Thymus (tissue), 11 donors: ENCODE measurements at regions not wholly inside any gene's neighbourhood (a gene's known extent, or its start where the extent isn't known, plus 50 kb on each side); places are given as distances from the start of the nearest gene placed in this dataset.

Experiments used
- DNase-seq, 9 donors: peaks; one replicate each; pipeline ENCODE4 v3.0.0-alpha.2; 2013; ENCODE audit warnings: low spot score in 9 of 9, low read depth in 6 of 9, missing footprints in 1 of 9
- H3K27ac ChIP-seq, 2 donors: one replicate each; pipeline ENCODE4 v1.5.1; 2013; ENCODE audit warnings: control low read depth in 1 of 2, low read depth in 1 of 2, low read length in 1 of 2, mild to moderate bottlenecking in 1 of 2, moderate library complexity in 1 of 2
- H3K27me3 ChIP-seq, 2 donors: one replicate each; pipeline ENCODE4 v1.5.1; 2013; ENCODE audit warnings: low read length in 1 of 2; ENCODE audit not compliant: control insufficient read depth in 2 of 2, insufficient read depth in 1 of 2
- H3K36me3 ChIP-seq, 2 donors: one replicate each; pipeline ENCODE4 v1.5.1; 2013; ENCODE audit warnings: low read length in 1 of 2, mild to moderate bottlenecking in 1 of 2, moderate library complexity in 1 of 2; ENCODE audit not compliant: control insufficient read depth in 2 of 2, insufficient read depth in 2 of 2
- H3K4me1 ChIP-seq, 2 donors: one replicate each; pipeline ENCODE4 v1.5.1; 2013; ENCODE audit warnings: low read length in 2 of 2; ENCODE audit not compliant: control insufficient read depth in 2 of 2, insufficient read depth in 2 of 2
- H3K4me3 ChIP-seq, 2 donors: one replicate each; pipeline ENCODE4 v1.5.1; 2013; ENCODE audit warnings: low read length in 2 of 2, control low read depth in 1 of 2, mild to moderate bottlenecking in 1 of 2
- H3K9me3 ChIP-seq, 2 donors: one replicate each; pipeline ENCODE4 v1.5.1; 2013; ENCODE audit warnings: low read length in 1 of 2, mild to moderate bottlenecking in 1 of 2; ENCODE audit not compliant: control insufficient read depth in 2 of 2, insufficient read depth in 1 of 2
- WGBS: extraction: QIAGEN DNeasy Blood & Tissue Kit; methylation state at CpG from one replicate; pipeline ENCODE4 v1.1.7; 2013; 5-methylcytosine and 5-hydroxymethylcytosine counted together
- donor health status: healthy.

GRCh38 chr2:145080426-145080825 lies 560.5 kb upstream of the ZEB2 start:
- Histone ChIP-seq H3K27ac (no peak overlapping the region), H3K4me1 (no peaks in the 10 kb centered on the region), H3K4me3 (no peak overlapping the region), H3K9me3 (no peaks in the 10 kb centered on the region), H3K27me3 (no peaks in the 10 kb centered on the region), H3K36me3 (no peaks in the 10 kb centered on the region)
- no peak for DNase-seq
- 96% methylated on average over 1 of the region's 1 CpG for WGBS

- Histone ChIP-seq H3K27ac (no peak overlapping the region), H3K36me3 (no peaks in the 10 kb centered on the region), H3K4me1 (no peaks in the 10 kb centered on the region), H3K27me3 (no peaks in the 10 kb centered on the region), H3K4me3 (no peak overlapping the region), H3K9me3 (no peaks in the 10 kb centered on the region)
- 96% methylated on average over 1 of the region's 1 CpG for WGBS
- DNase-seq, result no peak
These were observed 559.7 kb upstream of the ZEB2 start for GRCh38 chr2:145079641-145080040.

GRCh38 chr2:145078923-145079322 lies 559.0 kb upstream of the ZEB2 start:
- no peak for DNase-seq
- no peaks in the 10 kb centered on the region for H3K36me3 ChIP-seq
- no peak overlapping the region for H3K27ac ChIP-seq

GRCh38 chr2:145076085-145076484 lies 556.2 kb upstream of the ZEB2 start:
- Histone ChIP-seq H3K4me3 (no peak overlapping the region), H3K4me1 (no peaks in the 10 kb centered on the region)
- 99% methylated on average over 1 of the region's 1 CpG for WGBS

More at GRCh38 chr2:145078923-145079322, 559.0 kb upstream of the ZEB2 start:
- H3K4me3 ChIP-seq, result no peak overlapping the region
- no peaks in the 10 kb centered on the region for H3K9me3 ChIP-seq
- WGBS, result 100% methylated on average over 1 of the region's 1 CpG
- H3K27me3 ChIP-seq, result no peaks in the 10 kb centered on the region
- no peaks in the 10 kb centered on the region for H3K4me1 ChIP-seq

GRCh38 chr2:145075454-145076062 lies 555.6 kb upstream of the ZEB2 start:
- WGBS, result 96% methylated on average over 1 of the region's 1 CpG
- no peaks in the 10 kb centered on the region for H3K36me3 ChIP-seq
- DNase-seq, result no peak
- no peaks in the 10 kb centered on the region for H3K27me3 ChIP-seq
- no peak overlapping the region for H3K4me3 ChIP-seq
- no peaks in the 10 kb centered on the region for H3K4me1 ChIP-seq
- no peaks in the 10 kb centered on the region for H3K9me3 ChIP-seq
- H3K27ac ChIP-seq, result no peak overlapping the region

More at GRCh38 chr2:145076085-145076484, 556.2 kb upstream of the ZEB2 start:
- no peak for DNase-seq
- Histone ChIP-seq H3K27me3 (no peaks in the 10 kb centered on the region), H3K36me3 (no peaks in the 10 kb centered on the region), H3K9me3 (no peaks in the 10 kb centered on the region), H3K27ac (no peak overlapping the region)

GRCh38 chr2:145070703-145071102 lies 550.8 kb upstream of the ZEB2 start:
- Histone ChIP-seq H3K27me3 (no peaks in the 10 kb centered on the region), H3K9me3 (no peaks in the 10 kb centered on the region)

GRCh38 chr2:145068509-145068908 lies 548.6 kb upstream of the ZEB2 start:
- H3K36me3 ChIP-seq, result no peaks in the 10 kb centered on the region
- H3K4me3 ChIP-seq, result no peak overlapping the region
- H3K4me1 ChIP-seq, result no peaks in the 10 kb centered on the region
- no peaks in the 10 kb centered on the region for H3K9me3 ChIP-seq
- WGBS, result 95% methylated on average over 2 of the region's 2 CpGs
- H3K27me3 ChIP-seq, result no peaks in the 10 kb centered on the region
- H3K27ac ChIP-seq, result no peak overlapping the region
- no peak for DNase-seq

More at GRCh38 chr2:145070703-145071102, 550.8 kb upstream of the ZEB2 start:
- Histone ChIP-seq H3K36me3 (no peaks in the 10 kb centered on the region), H3K4me1 (no peaks in the 10 kb centered on the region), H3K27ac (no peak overlapping the region), H3K4me3 (no peak overlapping the region)
- DNase-seq, result no peak

- WGBS, result 96% methylated on average over 6 of the region's 6 CpGs
- no peaks in the 10 kb centered on the region for H3K4me1 ChIP-seq
- no peaks in the 10 kb centered on the region for H3K9me3 ChIP-seq
- H3K36me3 ChIP-seq, result no peaks in the 10 kb centered on the region
- H3K27me3 ChIP-seq, result no peaks in the 10 kb centered on the region
- H3K27ac ChIP-seq, result no peak overlapping the region
- no peak overlapping the region for H3K4me3 ChIP-seq
- DNase-seq, result no peak
These were observed 547.7 kb upstream of the ZEB2 start for GRCh38 chr2:145067549-145068030.

- 98% methylated on average over 3 of the region's 3 CpGs for WGBS
- Histone ChIP-seq H3K9me3 (no peaks in the 10 kb centered on the region), H3K4me3 (no peak overlapping the region)
These were observed 547.1 kb upstream of the ZEB2 start for GRCh38 chr2:145066856-145067548.

More at GRCh38 chr2:145066856-145067548, 547.1 kb upstream of the ZEB2 start:
- no peaks in the 10 kb centered on the region for H3K4me1 ChIP-seq
- no peak for DNase-seq
- no peaks in the 10 kb centered on the region for H3K27me3 ChIP-seq
- no peak overlapping the region for H3K27ac ChIP-seq
- H3K36me3 ChIP-seq, result no peaks in the 10 kb centered on the region
